ENCODE measurements at regions not wholly inside any gene's neighbourhood (a gene's known extent, or its start where the extent isn't known, plus 50 kb on each side); places are given as distances from the start of the nearest gene placed in this dataset.
"Not testable (repeated sequence)": the region's sequence is repeated elsewhere in the genome, so short reads cannot be mapped to it uniquely, and the experiment has no call there.

GRCh38 chr20:26373066-26373465, 676.4 kb upstream of the ZNF337 start:
- not testable (repeated sequence) for DNase-seq (ENCODE audit: low read depth, low spot score)

GRCh38 chr20:26354511-26354910, 657.9 kb upstream of the ZNF337 start:
- no peak for DNase-seq (ENCODE audit: low read depth, low spot score)

GRCh38 chr20:26347396-26347795, 650.7 kb upstream of the ZNF337 start:
- DNase-seq (ENCODE audit: low read depth, low spot score) = no peak

- not testable (repeated sequence) for DNase-seq (ENCODE audit: low read depth, low spot score)
These were observed 643.9 kb upstream of the ZNF337 start for GRCh38 chr20:26340460-26341065.

GRCh38 chr20:26324177-26324576, 627.5 kb upstream of the ZNF337 start:
- no peak for DNase-seq (ENCODE audit: low read depth, low spot score)

- no peak for DNase-seq (ENCODE audit: low read depth, low spot score)
These were observed 618.4 kb upstream of the ZNF337 start for GRCh38 chr20:26315054-26315453.

GRCh38 chr20:26309720-26310119, 613.1 kb upstream of the ZNF337 start:
- DNase-seq (ENCODE audit: low read depth, low spot score) = not testable (repeated sequence)

- no peak for DNase-seq (ENCODE audit: low read depth, low spot score)
These were observed 612.3 kb upstream of the ZNF337 start for GRCh38 chr20:26308961-26309360.

- DNase-seq (ENCODE audit: low read depth, low spot score) = no peak
These were observed 598.4 kb upstream of the ZNF337 start for GRCh38 chr20:26295006-26295405.

GRCh38 chr20:26288379-26289061, 591.9 kb upstream of the ZNF337 start:
- not testable (repeated sequence) for DNase-seq (ENCODE audit: low read depth, low spot score)

GRCh38 chr20:26279238-26279637, 582.6 kb upstream of the ZNF337 start:
- no peak for DNase-seq (ENCODE audit: low read depth, low spot score)

- DNase-seq (ENCODE audit: low read depth, low spot score) = no peak
These were observed 580.7 kb upstream of the ZNF337 start for GRCh38 chr20:26277339-26277738.

- no peak for DNase-seq (ENCODE audit: low read depth, low spot score)
These were observed 580.0 kb upstream of the ZNF337 start for GRCh38 chr20:26276554-26277210.

- DNase-seq (ENCODE audit: low read depth, low spot score) = not testable (repeated sequence)
These were observed 572.1 kb upstream of the ZNF337 start for GRCh38 chr20:26268762-26269161.

- not testable (repeated sequence) for DNase-seq (ENCODE audit: low read depth, low spot score)
These were observed 564.3 kb upstream of the ZNF337 start for GRCh38 chr20:26260925-26261324.

GRCh38 chr20:26252311-26252975, 555.8 kb upstream of the ZNF337 start:
- DNase-seq (ENCODE audit: low read depth, low spot score) = not testable (repeated sequence)

- not testable (repeated sequence) for DNase-seq (ENCODE audit: low read depth, low spot score)
These were observed 554.7 kb upstream of the ZNF337 start for GRCh38 chr20:26251376-26251775.

- not testable (repeated sequence) for DNase-seq (ENCODE audit: low read depth, low spot score)
These were observed 553.8 kb upstream of the ZNF337 start for GRCh38 chr20:26250249-26251114.

GRCh38 chr20:26243731-26244130, 547.1 kb upstream of the ZNF337 start:
- DNase-seq (ENCODE audit: low read depth, low spot score) = no peak

GRCh38 chr20:26220609-26221008, 524.0 kb upstream of the ZNF337 start:
- DNase-seq (ENCODE audit: low read depth, low spot score) = not testable (repeated sequence)

- not testable (repeated sequence) for DNase-seq (ENCODE audit: low read depth, low spot score)
These were observed 522.9 kb upstream of the ZNF337 start for GRCh38 chr20:26219546-26219945.

Measured in smooth muscle cell of the brain vasculature (primary cell).